Neural cell (in vitro differentiated cells): ENCODE measurements at regions not wholly inside any gene's neighbourhood (a gene's known extent, or its start where the extent isn't known, plus 50 kb on each side); places are given as distances from the start of the nearest gene placed in this dataset.

Source experiments
- H2AFZ ChIP-seq: fragments of 200-600, 300-800 bp; sonication (generic), shearing (Covaris generic); 2 replicates; pipeline ENCODE4 v1.6.0; 2014; ENCODE audit warnings: low read depth, mild to moderate bottlenecking, antibody characterized with exemption, low read length, moderate library complexity
- H3F3A ChIP-seq: fragments of 200-600 bp; shearing (Covaris generic); 2 replicates; pipeline ENCODE4 v1.6.1; 2016; ENCODE audit warnings: mild to moderate bottlenecking, moderate library complexity, mixed read lengths, antibody characterized with exemption, low read length; ENCODE audit not compliant: insufficient read depth, poor library complexity, severe bottlenecking
- H3K27ac ChIP-seq: fragments of 200-600, 300-800 bp; sonication (generic), shearing (Covaris generic); 2 replicates; pipeline ENCODE4 v1.5.1; 2014; ENCODE audit warnings: mild to moderate bottlenecking, low read length, moderate library complexity
- H3K27me3 ChIP-seq: fragments of 300-800, 200-600 bp; sonication (generic), shearing (Covaris generic); 2 replicates; pipeline ENCODE4 v1.6.0; 2014; ENCODE audit warnings: mild to moderate bottlenecking, low read depth, low read length, moderate library complexity; ENCODE audit not compliant: insufficient read depth
- H3K36me3 ChIP-seq: fragments of 300-800, 200-600 bp; sonication (generic), shearing (Covaris generic); 2 replicates; pipeline ENCODE4 v1.5.1; 2014; ENCODE audit warnings: mild to moderate bottlenecking, antibody characterized with exemption, low read length, moderate library complexity; ENCODE audit not compliant: insufficient read depth
- H3K4me2 ChIP-seq: fragments of 300-800, 200-600 bp; sonication (generic), shearing (Covaris generic); 2 replicates; pipeline ENCODE4 v1.6.0; 2014; ENCODE audit warnings: mild to moderate bottlenecking, low read length
- H3K4me3 ChIP-seq: fragments of 300-800, 200-600 bp; sonication (generic), shearing (Covaris generic); 2 replicates; pipeline ENCODE4 v1.5.1; 2014; ENCODE audit warnings: mild to moderate bottlenecking, low read length, moderate library complexity
- H3K79me2 ChIP-seq: fragments of 200-600 bp; shearing (Covaris generic); replicated peaks from 2 replicates; pipeline ENCODE4 v1.6.0; 2014; ENCODE audit warnings: mild to moderate bottlenecking, low read length, moderate library complexity; ENCODE audit not compliant: insufficient read depth
- H3K9ac ChIP-seq: fragments of 300-800, 200-600 bp; sonication (generic), shearing (Covaris generic); 2 replicates; pipeline ENCODE4 v1.6.1; 2016; ENCODE audit warnings: mild to moderate bottlenecking, low read length, mixed read lengths
- H3K9me2 ChIP-seq: fragments of 200-600 bp; shearing (Covaris generic); 2 replicates; pipeline ENCODE4 v1.6.1; 2016; ENCODE audit warnings: mild to moderate bottlenecking, low read length, mixed read lengths; ENCODE audit not compliant: insufficient read depth
- H3K9me3 ChIP-seq: fragments of 200-600, 300-800 bp; sonication (generic), shearing (Covaris generic); 2 replicates; pipeline ENCODE4 v1.6.1; 2016; ENCODE audit warnings: mild to moderate bottlenecking, mixed run types, low read length, moderate library complexity, mixed read lengths
- H4K20me1 ChIP-seq: fragments of 200-600 bp; shearing (Covaris generic); 2 replicates; pipeline ENCODE4 v1.6.1; 2016; ENCODE audit warnings: mild to moderate bottlenecking, mixed run types; ENCODE audit not compliant: insufficient read depth
- CTCF ChIP-seq: fragments of 450-650 bp; IDR thresholded peaks from 2 replicates; pipeline ENCODE4 v1.5.1; 2014; ENCODE audit warnings: antibody characterized with exemption, mild to moderate bottlenecking, moderate library complexity; ENCODE audit not compliant: poor library complexity, severe bottlenecking
- EP300 ChIP-seq: fragments of 450-650 bp; conservative IDR thresholded peaks from 2 replicates; pipeline ENCODE4 v1.6.1; 2014; ENCODE audit warnings: antibody characterized with exemption, mild to moderate bottlenecking, moderate library complexity; ENCODE audit not compliant: poor library complexity, severe bottlenecking
- EZH2 ChIP-seq: fragments of 200-600, 300-800 bp; shearing (Covaris generic), sonication (generic); IDR thresholded peaks from 2 replicates; pipeline ENCODE4 v1.6.1; 2014; ENCODE audit warnings: antibody characterized with exemption, low read length, borderline replicate concordance, mild to moderate bottlenecking; ENCODE audit not compliant: insufficient read depth, poor library complexity, severe bottlenecking
- MXI1 ChIP-seq: fragments of 450-650 bp; conservative IDR thresholded peaks from 2 replicates; pipeline ENCODE4 v1.6.1; 2014; ENCODE audit warnings: antibody characterized with exemption, mild to moderate bottlenecking; ENCODE audit not compliant: poor library complexity, severe bottlenecking
- POLR2AphosphoS5 ChIP-seq: IDR thresholded peaks from 2 replicates; pipeline ENCODE4 v1.6.1; 2012
- RAD21 ChIP-seq: fragments of 450-650 bp; conservative IDR thresholded peaks from 2 replicates; pipeline ENCODE4 v1.6.1; 2014; ENCODE audit warnings: antibody characterized with exemption, mild to moderate bottlenecking, moderate library complexity
- REST ChIP-seq: IDR thresholded peaks from 2 replicates; pipeline ENCODE4 v1.6.1; 2012; ENCODE audit warnings: borderline replicate concordance
- SMC3 ChIP-seq: fragments of 450-650 bp; conservative IDR thresholded peaks from 2 replicates; pipeline ENCODE4 v1.6.1; 2014; ENCODE audit warnings: antibody characterized with exemption, mild to moderate bottlenecking, moderate library complexity; ENCODE audit not compliant: poor library complexity
- TAF1 ChIP-seq: IDR thresholded peaks from 2 replicates; pipeline ENCODE4 v1.6.1; 2012; ENCODE audit warnings: low read depth

DNA sequence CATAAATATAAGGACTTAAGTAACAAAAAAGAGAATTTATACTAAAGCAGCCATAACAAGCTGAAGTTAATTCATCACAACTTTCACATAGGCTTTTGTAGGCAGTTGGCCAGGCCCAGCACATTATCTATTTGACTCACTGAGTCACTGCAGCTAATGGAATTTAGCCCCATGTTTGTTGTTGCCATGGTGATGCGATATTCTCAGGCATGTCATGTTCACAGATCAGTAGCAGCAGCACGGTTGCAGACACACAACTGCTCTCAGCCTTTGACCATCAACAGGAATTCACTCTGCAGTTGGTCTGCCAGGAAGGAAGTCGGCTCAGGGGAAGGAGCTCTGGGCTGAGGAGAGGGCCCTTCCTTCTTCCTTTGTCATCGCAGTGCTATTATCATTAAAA is 639.8 kb downstream of the TMEM182 start:
- peak overlapping the region; percentile 47 for H3K4me3 ChIP-seq
- peak overlapping the region; percentile 16 for H2AFZ ChIP-seq

DNA sequence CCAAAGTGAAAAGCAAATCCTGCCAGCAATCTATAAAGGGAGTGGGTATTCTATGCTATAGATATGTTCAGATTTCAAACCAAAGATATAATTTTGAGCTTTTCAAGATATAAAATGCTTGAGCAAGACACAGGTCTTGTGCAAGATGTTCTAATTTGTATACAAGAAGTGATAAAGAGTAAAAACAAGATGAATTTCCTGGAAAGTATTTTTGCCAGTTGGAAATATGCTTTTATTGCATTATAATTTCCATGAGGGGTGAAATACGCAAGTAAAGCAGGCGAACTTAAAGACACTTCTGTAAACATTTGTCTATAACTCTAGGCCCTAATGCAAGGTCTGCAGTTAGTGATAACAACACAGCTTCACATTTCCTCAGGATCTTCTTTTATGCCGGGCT is 640.5 kb downstream of the TMEM182 start:
- Histone ChIP-seq H3K4me3 (peak overlapping the region; percentile 47), H3K36me3 (no peaks in the 10 kb centered on the region), H3K27ac (peak overlapping the region; percentile 54), H3K79me2 (no peaks in the 10 kb centered on the region), H3F3A (no peaks in the 10 kb centered on the region), H4K20me1 (no peaks in the 10 kb centered on the region), H3K9me2 (no peaks in the 10 kb centered on the region), H3K27me3 (no peaks in the 10 kb centered on the region), H3K9ac (peak overlapping the region; percentile 37), H3K4me2 (peak overlapping the region; percentile 34), H3K9me3 (no peaks in the 10 kb centered on the region), H2AFZ (no peak overlapping the region)
- TF ChIP-seq REST = no peak
- TF ChIP-seq TAF1 = no peak
- TF ChIP-seq EP300 = no peak
- TF ChIP-seq MXI1 = no peak
- TF ChIP-seq RAD21 = no peak
- no peak for TF ChIP-seq EZH2
- no peak for TF ChIP-seq POLR2AphosphoS5

More for the DNA sequence above, 639.8 kb downstream of the TMEM182 start:
- H3K9me2 ChIP-seq = no peaks in the 10 kb centered on the region
- no peaks in the 10 kb centered on the region for H3K9me3 ChIP-seq
- peak overlapping the region; percentile 37 for H3K9ac ChIP-seq
- H3K27me3 ChIP-seq = no peaks in the 10 kb centered on the region
- peak overlapping the region; percentile 34 for H3K4me2 ChIP-seq
- TF ChIP-seq POLR2AphosphoS5 (peak; percentile 82), CTCF (no peak), SMC3 (peak; percentile 24), RAD21 (no peak), REST (peak; percentile 59), EZH2 (no peak), TAF1 (no peak), EP300 (peak; percentile 72), MXI1 (no peak)
- H4K20me1 ChIP-seq = no peaks in the 10 kb centered on the region
- H3K36me3 ChIP-seq = no peaks in the 10 kb centered on the region
- H3F3A ChIP-seq = no peaks in the 10 kb centered on the region
- peak overlapping the region; percentile 54 for H3K27ac ChIP-seq
- H3K79me2 ChIP-seq = no peaks in the 10 kb centered on the region
